Mesodermal cell (in vitro differentiated cells): ENCODE measurements at regions not wholly inside any gene's neighbourhood (a gene's known extent, or its start where the extent isn't known, plus 50 kb on each side); places are given as distances from the start of the nearest gene placed in this dataset.
"Not testable (repeated sequence)": the region's sequence is repeated elsewhere in the genome, so short reads cannot be mapped to it uniquely, and the experiment has no call there.

ENCODE experiments used
- H3K27ac ChIP-seq: 2 replicates; pipeline ENCODE4 v1.7.0; 2013; ENCODE audit warnings: mild to moderate bottlenecking, low read depth, low read length, moderate library complexity; ENCODE audit not compliant: severe bottlenecking
- H3K36me3 ChIP-seq: 2 replicates; pipeline ENCODE4 v1.7.1; 2013; ENCODE audit warnings: mild to moderate bottlenecking, low read length, moderate library complexity; ENCODE audit not compliant: control insufficient read depth, insufficient read depth
- H3K4me1 ChIP-seq: one replicate; pipeline ENCODE4 v1.7.1; 2013; ENCODE audit warnings: mild to moderate bottlenecking, low read length; ENCODE audit not compliant: insufficient read depth, control insufficient read depth, poor library complexity, severe bottlenecking
- H3K4me3 ChIP-seq: 2 replicates; pipeline ENCODE4 v1.7.0; 2013; ENCODE audit warnings: low read length, control low read depth, mild to moderate bottlenecking; ENCODE audit not compliant: insufficient read depth, poor library complexity, severe bottlenecking; ENCODE audit errors: extremely low read depth
- H3K9me3 ChIP-seq: 2 replicates; pipeline ENCODE4 v1.7.1; 2013; ENCODE audit warnings: mild to moderate bottlenecking, low read length, moderate library complexity; ENCODE audit not compliant: control insufficient read depth
- WGBS, 2 experiments: methylation state at CpG; one replicate each; pipeline ENCODE4 v1.1.5; 2013; ENCODE audit warnings: missing lambda C conversion rate in 2 of 2; ENCODE audit not compliant: insufficient coverage in 2 of 2; 5-methylcytosine and 5-hydroxymethylcytosine counted together

GRCh38 chr9:129545876-129546275 is 75.0 kb downstream of the C9orf50 start:
- H3K9me3 ChIP-seq, H3K36me3 ChIP-seq, H3K4me3 ChIP-seq, H3K27ac ChIP-seq: not testable (repeated sequence)
- H3K4me1 ChIP-seq: peaks cover 17% of the 10 kb centered on the region
- WGBS, 2 experiments: 87 to 91% methylated on average over 6 to 7 of the region's 8 CpGs

- 87 to 89% methylated on average over 4 to 5 of the region's 6 CpGs for WGBS, 2 experiments
- Histone ChIP-seq H3K36me3 (no peaks in the 10 kb centered on the region), H3K4me3 (no peak overlapping the region), H3K4me1 (peaks cover 13% of the 10 kb centered on the region), H3K9me3 (no peaks in the 10 kb centered on the region), H3K27ac (no peak overlapping the region)
Measured at GRCh38 chr9:129544761-129545160, 76.1 kb downstream of the C9orf50 start.

DNA sequence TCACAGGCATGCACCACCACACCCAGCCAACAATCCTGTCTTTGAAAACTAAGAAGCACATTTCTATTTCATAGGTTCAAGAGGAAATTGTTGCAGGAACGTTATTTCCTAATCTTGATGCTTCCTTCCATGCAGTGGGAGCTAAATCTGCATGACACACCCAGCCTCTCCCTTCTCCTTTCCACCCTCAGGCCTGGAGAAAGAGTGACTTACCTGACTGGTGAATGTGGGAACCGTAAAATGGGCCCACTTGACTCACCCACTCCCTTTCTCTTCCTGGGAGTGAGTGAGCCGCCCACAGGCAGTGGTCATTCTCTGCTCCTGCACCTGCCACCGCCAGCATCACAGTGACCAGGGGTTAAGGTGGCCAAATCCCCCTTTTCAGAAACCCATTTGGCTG is 78.2 kb downstream of the C9orf50 start:
- Histone ChIP-seq H3K9me3 (no peaks in the 10 kb centered on the region), H3K27ac (no peak overlapping the region)
- 85 to 96% methylated on average over 4 of the region's 4 CpGs for WGBS, 2 experiments

DNA sequence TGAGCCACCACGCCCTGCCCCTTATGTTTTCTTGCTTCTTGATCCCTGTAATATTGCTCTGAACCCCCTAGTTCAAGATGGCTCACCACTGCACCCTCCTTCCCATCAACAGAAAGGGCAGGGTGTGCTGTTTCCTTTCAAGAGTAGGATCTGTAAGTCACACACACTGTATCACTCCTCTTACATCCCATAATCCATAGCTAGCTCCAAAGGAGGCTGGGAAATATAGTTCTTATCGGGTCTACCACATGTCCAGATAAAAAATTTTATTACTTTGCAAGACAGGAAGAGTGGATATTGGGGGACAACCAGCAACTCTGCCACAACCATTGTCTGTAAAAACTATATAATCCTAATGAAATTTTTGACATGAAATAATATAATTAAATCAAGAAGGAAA is 79.6 kb downstream of the C9orf50 start:
- Histone ChIP-seq H3K36me3 (no peaks in the 10 kb centered on the region), H3K27ac (no peak overlapping the region), H3K4me3 (no peak overlapping the region), H3K9me3 (no peaks in the 10 kb centered on the region), H3K4me1 (peaks cover 8% of the 10 kb centered on the region)
- WGBS, 2 experiments: 83 to 86% methylated on average over 1 of the region's 2 CpGs

More for the DNA sequence above, 78.2 kb downstream of the C9orf50 start:
- Histone ChIP-seq H3K36me3 (no peaks in the 10 kb centered on the region), H3K4me1 (peaks cover 8% of the 10 kb centered on the region), H3K4me3 (no peak overlapping the region)

GRCh38 chr9:129539446-129539845 is 81.5 kb downstream of the C9orf50 start:
- H3K36me3 ChIP-seq: no peaks in the 10 kb centered on the region
- no peak overlapping the region for H3K4me3 ChIP-seq
- no peaks in the 10 kb centered on the region for H3K4me1 ChIP-seq
- WGBS, 2 experiments: 86 to 100% methylated on average over 2 to 3 of the region's 4 CpGs
- H3K27ac ChIP-seq: no peak overlapping the region
- H3K9me3 ChIP-seq: no peaks in the 10 kb centered on the region

GRCh38 chr9:129531860-129532402 is 89.0 kb downstream of the C9orf50 start:
- not testable (repeated sequence) for H3K4me3 ChIP-seq
- 80 to 92% methylated on average over 1 to 2 of the region's 5 CpGs for WGBS, 2 experiments

GRCh38 chr9:129527955-129528354 is 92.9 kb downstream of the C9orf50 start:
- not testable (repeated sequence) for H3K4me3 ChIP-seq, H3K36me3 ChIP-seq, H3K4me1 ChIP-seq, H3K27ac ChIP-seq, H3K9me3 ChIP-seq
- WGBS, 2 experiments: 86 to 100% methylated on average over 1 of the region's 1 CpG

More at GRCh38 chr9:129531860-129532402, 89.0 kb downstream of the C9orf50 start:
- H3K4me1 ChIP-seq, H3K27ac ChIP-seq, H3K9me3 ChIP-seq, H3K36me3 ChIP-seq: not testable (repeated sequence)

DNA sequence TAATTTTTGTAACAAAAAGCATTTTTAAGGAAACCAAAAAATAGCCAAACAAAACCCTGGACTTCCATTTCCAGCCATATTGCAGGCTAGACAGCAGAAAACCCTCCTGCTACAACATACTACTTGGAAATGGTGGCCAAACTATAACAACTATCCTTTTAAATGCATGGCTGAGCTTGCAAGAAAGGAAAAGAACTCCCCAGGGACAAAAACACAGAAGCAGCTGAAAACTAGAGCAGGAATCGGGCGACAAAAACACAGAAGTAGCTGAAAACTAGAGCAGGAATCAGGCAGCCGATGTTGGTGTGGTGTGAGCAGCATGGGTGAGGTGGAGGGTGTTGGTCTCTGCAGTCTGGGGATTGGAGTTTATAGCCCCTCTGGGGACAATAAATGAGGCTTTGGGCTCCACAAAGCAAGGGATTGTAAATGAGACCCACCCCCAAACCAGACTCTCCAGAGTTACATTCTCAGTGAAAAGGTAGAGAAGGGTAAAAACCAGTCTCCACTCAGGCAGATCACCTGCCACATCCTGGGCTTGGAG is 95.2 kb downstream of the C9orf50 start:
- H3K4me1 ChIP-seq: no peaks in the 10 kb centered on the region
- no peak overlapping the region for H3K4me3 ChIP-seq
- no peaks in the 10 kb centered on the region for H3K36me3 ChIP-seq
- H3K9me3 ChIP-seq: no peaks in the 10 kb centered on the region
- 87 to 92% methylated on average over 2 to 3 of the region's 3 CpGs for WGBS, 2 experiments
- no peak overlapping the region for H3K27ac ChIP-seq

DNA sequence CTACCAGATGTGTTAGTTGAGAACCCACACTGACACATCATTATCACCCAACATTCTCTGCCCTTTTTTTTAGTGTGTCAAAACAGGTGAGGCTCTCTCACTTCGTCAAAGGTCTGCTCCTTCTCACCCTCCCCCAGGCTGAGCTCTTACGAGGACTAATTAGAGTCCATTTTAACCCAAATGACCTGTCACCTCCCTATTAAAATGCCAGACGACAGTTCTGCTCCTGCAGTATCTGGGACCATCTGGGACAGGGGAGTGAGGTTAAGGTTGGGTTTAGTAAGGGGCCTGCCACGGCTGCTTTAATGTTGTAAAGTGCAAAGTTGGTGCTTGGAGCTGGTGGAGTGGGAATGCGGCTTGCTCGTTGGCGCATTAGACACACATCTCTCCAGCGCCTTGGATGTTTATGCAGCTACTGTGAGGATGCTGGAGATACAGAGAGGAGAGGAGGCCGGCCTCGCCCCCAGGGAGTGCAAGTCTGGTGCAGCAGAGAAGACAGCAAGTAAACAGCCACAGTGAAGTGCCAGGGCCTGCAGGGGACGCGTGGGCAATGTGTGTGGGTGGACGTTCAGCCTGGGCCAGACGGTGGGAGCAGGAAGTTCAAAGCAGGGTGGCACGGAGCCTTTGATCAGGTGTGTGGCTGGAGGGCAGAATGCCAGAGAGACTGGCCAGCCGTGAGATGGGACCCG is 96.2 kb downstream of the C9orf50 start:
- Histone ChIP-seq H3K4me3 (no peak overlapping the region), H3K27ac (no peak overlapping the region), H3K4me1 (no peaks in the 10 kb centered on the region), H3K36me3 (no peaks in the 10 kb centered on the region), H3K9me3 (no peaks in the 10 kb centered on the region)
- 88 to 92% methylated on average over 11 to 13 of the region's 17 CpGs for WGBS, 2 experiments

- Histone ChIP-seq H3K9me3 (no peaks in the 10 kb centered on the region), H3K4me3 (no peak overlapping the region), H3K4me1 (no peaks in the 10 kb centered on the region), H3K36me3 (no peaks in the 10 kb centered on the region), H3K27ac (no peak overlapping the region)
- WGBS, 2 experiments: 79 to 84% methylated on average over 4 to 6 of the region's 8 CpGs
Measured at GRCh38 chr9:129523943-129524581, 96.8 kb downstream of the C9orf50 start.

DNA sequence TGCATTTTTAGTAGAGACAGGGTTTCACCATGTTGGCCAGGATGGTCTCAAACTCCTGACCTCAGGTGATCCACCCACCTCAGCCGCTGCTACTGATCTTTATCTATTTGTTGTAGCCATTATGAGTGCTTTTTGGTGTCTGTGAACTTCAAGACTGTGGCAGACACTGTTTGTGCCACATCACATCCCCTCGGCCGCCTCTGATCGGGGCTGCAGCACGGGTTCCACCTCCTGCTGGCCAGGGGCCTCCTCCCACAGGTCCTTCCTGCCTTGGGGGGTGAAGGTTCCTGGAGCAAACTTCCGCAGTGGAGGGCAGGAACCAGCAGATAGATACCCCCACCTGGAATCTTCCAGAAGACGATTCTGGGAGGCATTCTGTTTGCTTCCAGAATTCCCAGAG is 98.5 kb downstream of the C9orf50 start:
- no peaks in the 10 kb centered on the region for H3K4me1 ChIP-seq
- no peaks in the 10 kb centered on the region for H3K9me3 ChIP-seq
- H3K4me3 ChIP-seq: no peak overlapping the region
- no peaks in the 10 kb centered on the region for H3K36me3 ChIP-seq
- H3K27ac ChIP-seq: no peak overlapping the region
- WGBS, 2 experiments: 93 to 100% methylated on average over 1 to 2 of the region's 7 CpGs
